HL-60 (cell line): ENCODE measurements at regions not wholly inside any gene's neighbourhood (a gene's known extent, or its start where the extent isn't known, plus 50 kb on each side); places are given as distances from the start of the nearest gene placed in this dataset.
"Not testable (repeated sequence)": the region's sequence is repeated elsewhere in the genome, so short reads cannot be mapped to it uniquely, and the experiment has no call there.

Experiments used
- DNase-seq, 2 experiments: peaks; one replicate each; pipeline ENCODE4 v3.0.0-alpha.2; 2010 to 2020; ENCODE audit warnings: low read depth in 1 of 2, low spot score in 1 of 2
- H3K27ac ChIP-seq: fragments of 250-450 bp; sonication (Bioruptor Pico); replicated peaks from 2 replicates; pipeline ENCODE4 v1.5.1; 2020; ENCODE audit warnings: mild to moderate bottlenecking, moderate library complexity
- H3K27me3 ChIP-seq: fragments of 250-450 bp; sonication (Bioruptor Pico); 2 replicates; pipeline ENCODE4 v1.5.1; 2021; ENCODE audit warnings: mild to moderate bottlenecking, moderate library complexity; ENCODE audit not compliant: insufficient read depth, poor library complexity, severe bottlenecking
- H3K4me3 ChIP-seq: replicated peaks from 2 replicates; pipeline ENCODE4 v1.5.1; 2011; ENCODE audit warnings: mild to moderate bottlenecking, control low read depth, low read length; ENCODE audit not compliant: insufficient read depth
- CTCF ChIP-seq: IDR thresholded peaks from one replicate; pipeline ENCODE4 v1.5.1; 2011; ENCODE audit warnings: low read length, control low read depth, inconsistent platforms; ENCODE audit not compliant: insufficient read depth
- GABPA ChIP-seq: IDR thresholded peaks from 2 replicates; pipeline ENCODE4 v1.6.1; 2012; ENCODE audit warnings: low read depth
- POLR2AphosphoS5 ChIP-seq: IDR thresholded peaks from 2 replicates; pipeline ENCODE4 v1.6.1; 2012; ENCODE audit warnings: low read depth
- SPI1 ChIP-seq: IDR thresholded peaks from 2 replicates; pipeline ENCODE4 v1.6.1; 2012; ENCODE audit warnings: low read depth, mild to moderate bottlenecking, borderline replicate concordance
- TF ChIP-seq, protein P1 (sequence below): IDR thresholded peaks from 2 replicates; pipeline ENCODE4 v1.6.1; 2012; ENCODE audit warnings: low read depth; ENCODE audit not compliant: insufficient replicate concordance

GRCh38 chr16:8032406-8032805 is 557.9 kb downstream of the TMEM114 start:
- Histone ChIP-seq H3K4me3 (no peak overlapping the region), H3K27me3 (no peaks in the 10 kb centered on the region), H3K27ac (no peak overlapping the region)
- TF ChIP-seq POLR2AphosphoS5 (no peak), CTCF (no peak), SPI1 (no peak)
- TF ChIP-seq, protein P1, sequence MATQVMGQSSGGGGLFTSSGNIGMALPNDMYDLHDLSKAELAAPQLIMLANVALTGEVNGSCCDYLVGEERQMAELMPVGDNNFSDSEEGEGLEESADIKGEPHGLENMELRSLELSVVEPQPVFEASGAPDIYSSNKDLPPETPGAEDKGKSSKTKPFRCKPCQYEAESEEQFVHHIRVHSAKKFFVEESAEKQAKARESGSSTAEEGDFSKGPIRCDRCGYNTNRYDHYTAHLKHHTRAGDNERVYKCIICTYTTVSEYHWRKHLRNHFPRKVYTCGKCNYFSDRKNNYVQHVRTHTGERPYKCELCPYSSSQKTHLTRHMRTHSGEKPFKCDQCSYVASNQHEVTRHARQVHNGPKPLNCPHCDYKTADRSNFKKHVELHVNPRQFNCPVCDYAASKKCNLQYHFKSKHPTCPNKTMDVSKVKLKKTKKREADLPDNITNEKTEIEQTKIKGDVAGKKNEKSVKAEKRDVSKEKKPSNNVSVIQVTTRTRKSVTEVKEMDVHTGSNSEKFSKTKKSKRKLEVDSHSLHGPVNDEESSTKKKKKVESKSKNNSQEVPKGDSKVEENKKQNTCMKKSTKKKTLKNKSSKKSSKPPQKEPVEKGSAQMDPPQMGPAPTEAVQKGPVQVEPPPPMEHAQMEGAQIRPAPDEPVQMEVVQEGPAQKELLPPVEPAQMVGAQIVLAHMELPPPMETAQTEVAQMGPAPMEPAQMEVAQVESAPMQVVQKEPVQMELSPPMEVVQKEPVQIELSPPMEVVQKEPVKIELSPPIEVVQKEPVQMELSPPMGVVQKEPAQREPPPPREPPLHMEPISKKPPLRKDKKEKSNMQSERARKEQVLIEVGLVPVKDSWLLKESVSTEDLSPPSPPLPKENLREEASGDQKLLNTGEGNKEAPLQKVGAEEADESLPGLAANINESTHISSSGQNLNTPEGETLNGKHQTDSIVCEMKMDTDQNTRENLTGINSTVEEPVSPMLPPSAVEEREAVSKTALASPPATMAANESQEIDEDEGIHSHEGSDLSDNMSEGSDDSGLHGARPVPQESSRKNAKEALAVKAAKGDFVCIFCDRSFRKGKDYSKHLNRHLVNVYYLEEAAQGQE = no peak
- DNase-seq = no peak

DNA sequence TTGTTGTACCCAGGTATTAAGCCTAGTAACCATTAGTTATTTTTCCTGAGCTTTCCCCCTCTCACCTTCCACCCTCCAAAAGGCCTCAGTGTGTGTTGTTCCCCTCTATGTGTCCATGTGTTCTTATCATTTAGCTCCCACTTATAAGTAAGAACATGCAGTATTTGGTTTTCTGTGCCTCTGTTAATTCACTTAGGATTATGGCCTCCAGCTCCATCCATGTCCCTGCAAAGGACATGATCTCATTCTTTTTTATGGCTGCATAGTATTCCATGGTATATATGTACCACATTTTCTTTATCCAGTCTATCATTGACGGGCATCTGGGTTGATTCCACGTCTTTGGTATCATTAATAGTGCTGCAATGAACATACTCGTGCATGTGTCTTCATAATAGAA is 560.3 kb downstream of the TMEM114 start:
- not testable (repeated sequence) for H3K27me3 ChIP-seq, H3K27ac ChIP-seq, DNase-seq, H3K4me3 ChIP-seq

GRCh38 chr16:8026450-8026849 is 563.9 kb downstream of the TMEM114 start:
- no peak for TF ChIP-seq GABPA
- TF ChIP-seq, protein P1 = peak; percentile 95
- H3K27ac ChIP-seq = no peak overlapping the region
- DNase-seq = no peak
- H3K27me3 ChIP-seq = no peaks in the 10 kb centered on the region
- no peak overlapping the region for H3K4me3 ChIP-seq

DNA sequence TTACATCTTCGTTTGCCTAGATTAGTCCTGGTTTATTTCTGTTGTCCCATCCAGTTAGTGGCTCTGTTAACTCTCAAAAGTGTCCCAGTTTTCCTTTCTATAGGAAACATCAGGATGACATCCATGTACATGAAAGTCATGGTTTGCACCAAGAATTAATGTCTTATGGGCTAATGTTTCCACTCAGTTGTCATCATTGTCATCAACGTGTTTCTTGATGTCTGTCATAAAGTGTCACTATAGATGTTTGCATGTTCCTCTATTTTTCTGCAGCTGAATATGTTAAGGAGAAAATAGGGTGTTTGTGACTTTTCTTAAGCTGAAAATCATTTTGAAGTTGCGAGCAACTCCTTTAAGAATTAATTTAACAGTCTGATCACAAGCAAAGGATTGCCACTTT is 567.0 kb downstream of the TMEM114 start:
- Histone ChIP-seq H3K27me3 (no peaks in the 10 kb centered on the region), H3K27ac (no peak overlapping the region), H3K4me3 (no peak overlapping the region)
- TF ChIP-seq GABPA = no peak
- no peak for TF ChIP-seq SPI1
- TF ChIP-seq, protein P1 = no peak
- no peak for TF ChIP-seq POLR2AphosphoS5
- no peak for TF ChIP-seq CTCF
- no peak for DNase-seq
